HEK293 (cell line): ENCODE measurements at regions not wholly inside any gene's neighbourhood (a gene's known extent, or its start where the extent isn't known, plus 50 kb on each side); places are given as distances from the start of the nearest gene placed in this dataset.

Source experiments
- CTCF ChIA-PET: fragments of 350-600 bp; formaldehyde crosslinking; extraction: SDS; loops from one replicate; lab custom pipeline; 2021; ENCODE audit warnings: antibody characterized with exemption; lab: Yijun Ruan, JAX
- POLR2A ChIA-PET: fragments of 300-600 bp; formaldehyde crosslinking; extraction: SDS; loops from one replicate; lab custom pipeline; 2020; ENCODE audit warnings: antibody characterized with exemption, inconsistent platforms; lab: Yijun Ruan, JAX
- H3K27ac ChIP-seq: fragments of 200-500 bp; sonication (Bioruptor generic); 2 replicates; pipeline ENCODE4 v1.5.1; 2014; ENCODE audit warnings: low read depth, low read length, control low read depth, inconsistent platforms; ENCODE audit errors: extremely low read depth
- H3K36me3 ChIP-seq, 2 experiments: fragments of 200-500 bp in 1 of 2; sonication (Bioruptor generic) in 1 of 2; 1 replicate in 1 of 2; 2 replicates in 1 of 2; pipeline ENCODE4 v1.5.1; 2014 to 2017; ENCODE audit warnings: inconsistent platforms in 2 of 2, low read length in 2 of 2; ENCODE audit not compliant: control insufficient read depth in 2 of 2, insufficient read depth in 1 of 2
- H3K4me1 ChIP-seq: fragments of 200-500 bp; sonication (Bioruptor generic); 2 replicates; pipeline ENCODE4 v1.5.1; 2014; ENCODE audit warnings: mild to moderate bottlenecking, low read length, inconsistent platforms; ENCODE audit not compliant: control insufficient read depth, insufficient read depth
- H3K4me3 ChIP-seq: 2 replicates; pipeline ENCODE4 v1.5.1; 2011; ENCODE audit warnings: low read depth, mild to moderate bottlenecking, control low read depth, low read length, moderate library complexity
- H3K9me3 ChIP-seq: fragments of 200-500 bp; sonication (Bioruptor generic); 2 replicates; pipeline ENCODE4 v1.5.1; 2014; ENCODE audit warnings: low read depth, low read length, inconsistent platforms; ENCODE audit not compliant: control insufficient read depth, insufficient read depth
- GLI4 ChIP-seq: fragments of 450-650 bp; formaldehyde crosslinking; IDR thresholded peaks from 2 replicates; pipeline ENCODE4 v1.5.1; 2016; ENCODE audit warnings: missing biosample characterization, missing genetic modification characterization
- ZNF223 ChIP-seq: fragments of 450-650 bp; formaldehyde crosslinking; IDR thresholded peaks from 2 replicates; pipeline ENCODE4 v1.5.1; 2016; ENCODE audit warnings: missing biosample characterization, missing genetic modification characterization
- ZNF239 ChIP-seq: fragments of 450-650 bp; formaldehyde crosslinking; IDR thresholded peaks from 2 replicates; pipeline ENCODE4 v1.5.1; 2016; ENCODE audit warnings: missing biosample characterization, missing genetic modification characterization
- ZNF335 ChIP-seq: fragments of 450-650 bp; formaldehyde crosslinking; conservative IDR thresholded peaks from 2 replicates; pipeline ENCODE4 v1.5.1; 2016; ENCODE audit warnings: missing biosample characterization, missing genetic modification characterization
- ZNF366 ChIP-seq: fragments of 450-650 bp; formaldehyde crosslinking; conservative IDR thresholded peaks from 2 replicates; pipeline ENCODE4 v1.5.1; 2016; ENCODE audit warnings: missing biosample characterization, missing genetic modification characterization
- ZNF473 ChIP-seq: fragments of 450-650 bp; formaldehyde crosslinking; IDR thresholded peaks from 2 replicates; pipeline ENCODE4 v1.5.1; 2017; ENCODE audit warnings: missing biosample characterization, missing genetic modification characterization
- ZNF544 ChIP-seq: fragments of 450-650 bp; formaldehyde crosslinking; IDR thresholded peaks from 2 replicates; pipeline ENCODE4 v1.5.0; 2017; ENCODE audit warnings: missing biosample characterization, missing genetic modification characterization
- ZNF610 ChIP-seq: fragments of 450-650 bp; formaldehyde crosslinking; IDR thresholded peaks from 2 replicates; pipeline ENCODE4 v1.5.1; 2016; ENCODE audit warnings: missing biosample characterization, missing genetic modification characterization, borderline replicate concordance
- ZNF624 ChIP-seq: fragments of 450-650 bp; formaldehyde crosslinking; IDR thresholded peaks from 2 replicates; pipeline ENCODE4 v1.5.1; 2017; ENCODE audit warnings: missing biosample characterization, missing genetic modification characterization
- ZNF639 ChIP-seq: fragments of 450-650 bp; formaldehyde crosslinking; IDR thresholded peaks from 2 replicates; pipeline ENCODE4 v1.5.1; 2016; ENCODE audit warnings: missing biosample characterization, missing genetic modification characterization
- ZNF747 ChIP-seq: fragments of 450-650 bp; formaldehyde crosslinking; IDR thresholded peaks from 2 replicates; pipeline ENCODE4 v1.5.1; 2016; ENCODE audit warnings: missing biosample characterization, missing genetic modification characterization
- ZNF843 ChIP-seq: fragments of 450-650 bp; formaldehyde crosslinking; IDR thresholded peaks from 2 replicates; pipeline ENCODE4 v1.5.1; 2016; ENCODE audit warnings: missing biosample characterization, missing genetic modification characterization
- ZSCAN18 ChIP-seq: fragments of 450-650 bp; formaldehyde crosslinking; IDR thresholded peaks from 2 replicates; pipeline ENCODE4 v1.5.1; 2016; ENCODE audit warnings: missing biosample characterization, missing genetic modification characterization
- TF ChIP-seq, protein P1 (sequence below): fragments of 450-650 bp; formaldehyde crosslinking; IDR thresholded peaks from 2 replicates; pipeline ENCODE4 v1.5.1; 2016; ENCODE audit warnings: missing biosample characterization, missing genetic modification characterization
- TF ChIP-seq, protein P2 (sequence below): fragments of 450-650 bp; formaldehyde crosslinking; IDR thresholded peaks from 2 replicates; pipeline ENCODE4 v1.5.1; 2017; ENCODE audit warnings: missing biosample characterization, missing genetic modification characterization
- TF ChIP-seq, protein P3 (sequence below): fragments of 450-650 bp; formaldehyde crosslinking; IDR thresholded peaks from 2 replicates; pipeline ENCODE4 v1.5.1; 2016; ENCODE audit warnings: missing biosample characterization, missing genetic modification characterization
- TF ChIP-seq, protein P4 (sequence below): fragments of 450-650 bp; formaldehyde crosslinking; conservative IDR thresholded peaks from 2 replicates; pipeline ENCODE4 v1.5.1; 2016; ENCODE audit warnings: low read depth, missing biosample characterization, missing genetic modification characterization
- TF ChIP-seq, protein P5 (sequence below): fragments of 450-650 bp; formaldehyde crosslinking; IDR thresholded peaks from 2 replicates; pipeline ENCODE4 v1.5.1; 2016; ENCODE audit warnings: missing biosample characterization, missing genetic modification characterization

DNA sequence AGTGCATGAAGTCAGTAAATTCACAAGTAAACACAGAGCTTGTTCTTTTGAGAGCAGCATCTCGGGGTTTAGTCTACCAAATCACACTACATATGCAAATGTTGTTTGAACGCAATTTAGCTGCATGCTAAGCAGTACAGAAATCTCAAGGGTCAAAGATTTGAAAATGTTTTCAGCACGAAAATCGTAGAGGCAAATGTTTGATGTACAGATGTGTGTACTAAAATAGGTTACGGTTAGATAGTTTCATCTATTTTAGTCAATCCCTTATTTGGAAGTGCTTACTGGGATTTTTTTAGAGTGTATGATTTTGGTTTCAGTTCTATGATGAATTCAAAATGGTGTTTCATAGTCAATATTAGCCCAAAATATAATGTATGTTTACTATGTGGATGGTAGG lies 1928.2 kb upstream of the TENM3 start (continued):
- TF ChIP-seq, protein P1, sequence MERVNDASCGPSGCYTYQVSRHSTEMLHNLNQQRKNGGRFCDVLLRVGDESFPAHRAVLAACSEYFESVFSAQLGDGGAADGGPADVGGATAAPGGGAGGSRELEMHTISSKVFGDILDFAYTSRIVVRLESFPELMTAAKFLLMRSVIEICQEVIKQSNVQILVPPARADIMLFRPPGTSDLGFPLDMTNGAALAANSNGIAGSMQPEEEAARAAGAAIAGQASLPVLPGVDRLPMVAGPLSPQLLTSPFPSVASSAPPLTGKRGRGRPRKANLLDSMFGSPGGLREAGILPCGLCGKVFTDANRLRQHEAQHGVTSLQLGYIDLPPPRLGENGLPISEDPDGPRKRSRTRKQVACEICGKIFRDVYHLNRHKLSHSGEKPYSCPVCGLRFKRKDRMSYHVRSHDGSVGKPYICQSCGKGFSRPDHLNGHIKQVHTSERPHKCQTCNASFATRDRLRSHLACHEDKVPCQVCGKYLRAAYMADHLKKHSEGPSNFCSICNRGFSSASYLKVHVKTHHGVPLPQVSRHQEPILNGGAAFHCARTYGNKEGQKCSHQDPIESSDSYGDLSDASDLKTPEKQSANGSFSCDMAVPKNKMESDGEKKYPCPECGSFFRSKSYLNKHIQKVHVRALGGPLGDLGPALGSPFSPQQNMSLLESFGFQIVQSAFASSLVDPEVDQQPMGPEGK (tag by site-specific recombination) = no peak
- TF ChIP-seq ZNF747 (no peak), ZSCAN18 (tag by site-specific recombination) (no peak), ZNF624 (tag by site-specific recombination) (no peak), ZNF223 (no peak)
- TF ChIP-seq, protein P2, sequence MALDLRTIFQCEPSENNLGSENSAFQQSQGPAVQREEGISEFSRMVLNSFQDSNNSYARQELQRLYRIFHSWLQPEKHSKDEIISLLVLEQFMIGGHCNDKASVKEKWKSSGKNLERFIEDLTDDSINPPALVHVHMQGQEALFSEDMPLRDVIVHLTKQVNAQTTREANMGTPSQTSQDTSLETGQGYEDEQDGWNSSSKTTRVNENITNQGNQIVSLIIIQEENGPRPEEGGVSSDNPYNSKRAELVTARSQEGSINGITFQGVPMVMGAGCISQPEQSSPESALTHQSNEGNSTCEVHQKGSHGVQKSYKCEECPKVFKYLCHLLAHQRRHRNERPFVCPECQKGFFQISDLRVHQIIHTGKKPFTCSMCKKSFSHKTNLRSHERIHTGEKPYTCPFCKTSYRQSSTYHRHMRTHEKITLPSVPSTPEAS (tag by site-specific recombination) = no peak

- Histone ChIP-seq H3K9me3 (no peaks in the 10 kb centered on the region), H3K4me3 (no peak overlapping the region), H3K4me1 (no peaks in the 10 kb centered on the region), H3K36me3 (no peaks in the 10 kb centered on the region), H3K27ac (no peak overlapping the region)
- ChIA-PET POLR2A (no interaction called here), CTCF (interaction anchor here (0.7 kb wide), 1 partner anchor 725 kb away, joined by 3 read pairs; no protein-coding TSS in a partner anchor)
- TF ChIP-seq, protein P3, sequence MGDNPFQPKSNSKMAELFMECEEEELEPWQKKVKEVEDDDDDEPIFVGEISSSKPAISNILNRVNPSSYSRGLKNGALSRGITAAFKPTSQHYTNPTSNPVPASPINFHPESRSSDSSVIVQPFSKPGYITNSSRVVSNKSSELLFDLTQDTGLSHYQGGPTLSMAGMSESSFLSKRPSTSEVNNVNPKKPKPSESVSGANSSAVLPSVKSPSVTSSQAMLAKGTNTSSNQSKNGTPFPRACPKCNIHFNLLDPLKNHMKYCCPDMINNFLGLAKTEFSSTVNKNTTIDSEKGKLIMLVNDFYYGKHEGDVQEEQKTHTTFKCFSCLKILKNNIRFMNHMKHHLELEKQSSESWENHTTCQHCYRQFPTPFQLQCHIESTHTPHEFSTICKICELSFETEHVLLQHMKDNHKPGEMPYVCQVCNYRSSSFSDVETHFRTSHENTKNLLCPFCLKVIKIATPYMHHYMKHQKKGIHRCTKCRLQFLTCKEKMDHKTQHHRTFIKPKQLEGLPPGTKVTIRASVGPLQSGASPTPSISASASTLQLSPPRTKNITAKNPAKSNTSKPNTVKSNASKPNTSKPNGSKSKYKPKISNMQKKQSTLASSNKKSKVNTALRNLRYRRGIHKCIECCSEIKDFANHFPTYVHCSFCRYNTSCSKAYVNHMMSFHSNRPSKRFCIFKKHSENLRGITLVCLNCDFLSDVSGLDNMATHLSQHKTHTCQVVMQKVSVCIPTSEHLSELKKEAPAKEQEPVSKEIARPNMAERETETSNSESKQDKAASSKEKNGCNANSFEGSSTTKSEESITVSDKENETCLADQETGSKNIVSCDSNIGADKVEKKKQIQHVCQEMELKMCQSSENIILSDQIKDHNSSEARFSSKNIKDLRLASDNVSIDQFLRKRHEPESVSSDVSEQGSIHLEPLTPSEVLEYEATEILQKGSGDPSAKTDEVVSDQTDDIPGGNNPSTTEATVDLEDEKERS (tag by site-specific recombination) = no peak
- TF ChIP-seq ZNF335 (no peak), ZNF473 (tag by site-specific recombination) (no peak), ZNF239 (tag by site-specific recombination) (no peak), GLI4 (tag by site-specific recombination) (no peak), ZNF366 (tag by site-specific recombination) (no peak), ZNF610 (tag by site-specific recombination) (no peak), ZNF544 (no peak), ZNF843 (tag by site-specific recombination) (no peak), ZNF639 (tag by site-specific recombination) (no peak)
- TF ChIP-seq, protein P2 (tag by site-specific recombination) = no peak
- TF ChIP-seq, protein P4, sequence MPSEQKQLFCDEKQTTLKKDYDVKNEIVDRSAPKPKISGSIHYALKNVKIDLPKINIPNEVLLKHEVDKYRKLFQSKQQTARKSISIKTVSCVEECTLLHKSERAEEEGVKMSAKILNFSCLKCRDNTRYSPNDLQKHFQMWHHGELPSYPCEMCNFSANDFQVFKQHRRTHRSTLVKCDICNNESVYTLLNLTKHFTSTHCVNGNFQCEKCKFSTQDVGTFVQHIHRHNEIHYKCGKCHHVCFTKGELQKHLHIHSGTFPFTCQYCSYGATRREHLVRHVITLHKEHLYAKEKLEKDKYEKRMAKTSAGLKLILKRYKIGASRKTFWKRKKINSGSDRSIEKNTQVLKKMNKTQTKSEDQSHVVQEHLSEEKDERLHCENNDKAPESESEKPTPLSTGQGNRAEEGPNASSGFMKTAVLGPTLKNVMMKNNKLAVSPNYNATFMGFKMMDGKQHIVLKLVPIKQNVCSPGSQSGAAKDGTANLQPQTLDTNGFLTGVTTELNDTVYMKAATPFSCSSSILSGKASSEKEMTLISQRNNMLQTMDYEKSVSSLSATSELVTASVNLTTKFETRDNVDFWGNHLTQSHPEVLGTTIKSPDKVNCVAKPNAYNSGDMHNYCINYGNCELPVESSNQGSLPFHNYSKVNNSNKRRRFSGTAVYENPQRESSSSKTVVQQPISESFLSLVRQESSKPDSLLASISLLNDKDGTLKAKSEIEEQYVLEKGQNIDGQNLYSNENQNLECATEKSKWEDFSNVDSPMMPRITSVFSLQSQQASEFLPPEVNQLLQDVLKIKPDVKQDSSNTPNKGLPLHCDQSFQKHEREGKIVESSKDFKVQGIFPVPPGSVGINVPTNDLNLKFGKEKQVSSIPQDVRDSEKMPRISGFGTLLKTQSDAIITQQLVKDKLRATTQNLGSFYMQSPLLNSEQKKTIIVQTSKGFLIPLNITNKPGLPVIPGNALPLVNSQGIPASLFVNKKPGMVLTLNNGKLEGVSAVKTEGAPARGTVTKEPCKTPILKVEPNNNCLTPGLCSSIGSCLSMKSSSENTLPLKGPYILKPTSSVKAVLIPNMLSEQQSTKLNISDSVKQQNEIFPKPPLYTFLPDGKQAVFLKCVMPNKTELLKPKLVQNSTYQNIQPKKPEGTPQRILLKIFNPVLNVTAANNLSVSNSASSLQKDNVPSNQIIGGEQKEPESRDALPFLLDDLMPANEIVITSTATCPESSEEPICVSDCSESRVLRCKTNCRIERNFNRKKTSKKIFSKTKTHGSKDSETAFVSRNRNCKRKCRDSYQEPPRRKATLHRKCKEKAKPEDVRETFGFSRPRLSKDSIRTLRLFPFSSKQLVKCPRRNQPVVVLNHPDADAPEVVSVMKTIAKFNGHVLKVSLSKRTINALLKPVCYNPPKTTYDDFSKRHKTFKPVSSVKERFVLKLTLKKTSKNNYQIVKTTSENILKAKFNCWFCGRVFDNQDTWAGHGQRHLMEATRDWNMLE = no peak
- TF ChIP-seq, protein P5, sequence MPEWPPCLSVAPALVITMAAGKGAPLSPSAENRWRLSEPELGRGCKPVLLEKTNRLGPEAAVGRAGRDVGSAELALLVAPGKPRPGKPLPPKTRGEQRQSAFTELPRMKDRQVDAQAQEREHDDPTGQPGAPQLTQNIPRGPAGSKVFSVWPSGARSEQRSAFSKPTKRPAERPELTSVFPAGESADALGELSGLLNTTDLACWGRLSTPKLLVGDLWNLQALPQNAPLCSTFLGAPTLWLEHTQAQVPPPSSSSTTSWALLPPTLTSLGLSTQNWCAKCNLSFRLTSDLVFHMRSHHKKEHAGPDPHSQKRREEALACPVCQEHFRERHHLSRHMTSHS (tag by site-specific recombination) = no peak
These were observed 1912.7 kb upstream of the TENM3 start for GRCh38 chr4:180330521-180330920.
